Vagina (tissue), 2 donors: ENCODE measurements at regions not wholly inside any gene's neighbourhood (a gene's known extent, or its start where the extent isn't known, plus 50 kb on each side); places are given as distances from the start of the nearest gene placed in this dataset.
"Not testable (repeated sequence)": the region's sequence is repeated elsewhere in the genome, so short reads cannot be mapped to it uniquely, and the experiment has no call there.

Experiments used
- POLR2A ChIP-seq, 2 donors: fragments of 450-650 bp; IDR thresholded peaks; one replicate each; pipeline ENCODE4 v1.6.1; 2017; ENCODE audit warnings: antibody characterized with exemption in 2 of 2, mild to moderate bottlenecking in 2 of 2, moderate library complexity in 2 of 2
- POLR2AphosphoS5 ChIP-seq, 2 donors: sonication (generic); formaldehyde crosslinking; IDR thresholded peaks; one replicate each; pipeline ENCODE4 v1.9.0; 2017; ENCODE audit warnings: antibody characterized with exemption in 2 of 2, mild to moderate bottlenecking in 2 of 2, low read depth in 1 of 2; ENCODE audit not compliant: insufficient read depth in 1 of 2
- TF ChIP-seq, protein P1 (sequence below), 3 experiments: fragments of 450-650 bp in 2 of 3; fragments of 200-600 bp in 1 of 3; sonication (generic) in 1 of 3; IDR thresholded peaks; one replicate each; pipeline ENCODE4 v1.5.1; 2017 to 2019; ENCODE audit warnings: antibody characterized with exemption in 3 of 3, mild to moderate bottlenecking in 2 of 3, moderate library complexity in 2 of 3

- not testable (repeated sequence) for TF ChIP-seq POLR2AphosphoS5 (IDR thresholded peaks at IDR 0.05; ENCODE audit: insufficient read depth in 1 of 2, low read depth in 1 of 2); POLR2A (IDR thresholded peaks at IDR 0.05)
- TF ChIP-seq, protein P1, sequence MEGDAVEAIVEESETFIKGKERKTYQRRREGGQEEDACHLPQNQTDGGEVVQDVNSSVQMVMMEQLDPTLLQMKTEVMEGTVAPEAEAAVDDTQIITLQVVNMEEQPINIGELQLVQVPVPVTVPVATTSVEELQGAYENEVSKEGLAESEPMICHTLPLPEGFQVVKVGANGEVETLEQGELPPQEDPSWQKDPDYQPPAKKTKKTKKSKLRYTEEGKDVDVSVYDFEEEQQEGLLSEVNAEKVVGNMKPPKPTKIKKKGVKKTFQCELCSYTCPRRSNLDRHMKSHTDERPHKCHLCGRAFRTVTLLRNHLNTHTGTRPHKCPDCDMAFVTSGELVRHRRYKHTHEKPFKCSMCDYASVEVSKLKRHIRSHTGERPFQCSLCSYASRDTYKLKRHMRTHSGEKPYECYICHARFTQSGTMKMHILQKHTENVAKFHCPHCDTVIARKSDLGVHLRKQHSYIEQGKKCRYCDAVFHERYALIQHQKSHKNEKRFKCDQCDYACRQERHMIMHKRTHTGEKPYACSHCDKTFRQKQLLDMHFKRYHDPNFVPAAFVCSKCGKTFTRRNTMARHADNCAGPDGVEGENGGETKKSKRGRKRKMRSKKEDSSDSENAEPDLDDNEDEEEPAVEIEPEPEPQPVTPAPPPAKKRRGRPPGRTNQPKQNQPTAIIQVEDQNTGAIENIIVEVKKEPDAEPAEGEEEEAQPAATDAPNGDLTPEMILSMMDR (IDR thresholded peaks at IDR 0.05) = not testable (repeated sequence)
These were observed 76.4 kb downstream of the PPIAL4A start for GRCh38 chr1:120966018-120966417.
